PFSK-1 (cell line): ENCODE measurements at regions not wholly inside any gene's neighbourhood (a gene's known extent, or its start where the extent isn't known, plus 50 kb on each side); places are given as distances from the start of the nearest gene placed in this dataset.

Experiments
- FOXP2 ChIP-seq: optimal IDR thresholded peaks from 2 replicates; pipeline ENCODE3; 2011; ENCODE audit warnings: borderline replicate concordance, control low read depth, inconsistent platforms; ENCODE audit not compliant: insufficient read depth; ENCODE audit errors: extremely low read length, extremely low read depth
- POLR2AphosphoS5 ChIP-seq: IDR thresholded peaks from 2 replicates; pipeline ENCODE4 v1.6.1; 2012; ENCODE audit warnings: low read depth, mild to moderate bottlenecking, control low read depth, low read length, moderate library complexity
- REST ChIP-seq, 2 experiments: IDR thresholded peaks; 2 replicates each; pipeline versions ENCODE4 v1.6.1 to v1.8.0; 2011 to 2012; ENCODE audit warnings: low read depth in 2 of 2, low read length in 2 of 2, control low read depth in 1 of 2, inconsistent platforms in 1 of 2, mild to moderate bottlenecking in 1 of 2, moderate library complexity in 1 of 2; ENCODE audit not compliant: insufficient read depth in 1 of 2
- SIN3A ChIP-seq: IDR thresholded peaks from 2 replicates; pipeline ENCODE4 v1.6.1; 2012; ENCODE audit warnings: mild to moderate bottlenecking, low read length, moderate library complexity, borderline replicate concordance; ENCODE audit not compliant: insufficient read depth
- TAF1 ChIP-seq: IDR thresholded peaks from 2 replicates; pipeline ENCODE4 v1.6.1; 2012; ENCODE audit warnings: low read length, control low read depth, borderline replicate concordance; ENCODE audit not compliant: insufficient read depth

GRCh38 chr21:28750565-28750964 is 242.1 kb downstream of the LTN1 start:
- TF ChIP-seq SIN3A: no peak
- no peak for TF ChIP-seq TAF1
- no peak for TF ChIP-seq REST (IDR thresholded peaks at IDR 0.05; ENCODE audit: insufficient read depth in 1 of 2, low read depth in 2 of 2, low read length in 2 of 2)
- TF ChIP-seq FOXP2: no peak
- no peak for TF ChIP-seq POLR2AphosphoS5

GRCh38 chr21:28749536-28749935 is 243.1 kb downstream of the LTN1 start:
- TF ChIP-seq REST (IDR thresholded peaks at IDR 0.05; ENCODE audit: insufficient read depth in 1 of 2, low read depth in 2 of 2, low read length in 2 of 2) (no peak), SIN3A (no peak)

- TF ChIP-seq POLR2AphosphoS5 (no peak), TAF1 (no peak), SIN3A (no peak), FOXP2 (no peak), REST (IDR thresholded peaks at IDR 0.05; ENCODE audit: insufficient read depth in 1 of 2, low read depth in 2 of 2, low read length in 2 of 2) (no peak)
These were observed 245.2 kb downstream of the LTN1 start for GRCh38 chr21:28747464-28747863.

- TF ChIP-seq FOXP2 (no peak), TAF1 (no peak), POLR2AphosphoS5 (no peak), SIN3A (no peak), REST (IDR thresholded peaks at IDR 0.05; ENCODE audit: insufficient read depth in 1 of 2, low read depth in 2 of 2, low read length in 2 of 2) (no peak)
These were observed 246.5 kb downstream of the LTN1 start for GRCh38 chr21:28746166-28746565.

- TF ChIP-seq POLR2AphosphoS5 (no peak), TAF1 (no peak), SIN3A (no peak), FOXP2 (no peak), REST (IDR thresholded peaks at IDR 0.05; ENCODE audit: insufficient read depth in 1 of 2, low read depth in 2 of 2, low read length in 2 of 2) (no peak)
These were observed 247.3 kb downstream of the LTN1 start for GRCh38 chr21:28745131-28746016.
